Lower leg skin (tissue), 4 donors: ENCODE measurements at regions not wholly inside any gene's neighbourhood (a gene's known extent, or its start where the extent isn't known, plus 50 kb on each side); places are given as distances from the start of the nearest gene placed in this dataset.

Experiments
- DNase-seq, 2 donors: peaks; one replicate each; pipeline ENCODE4 v3.0.0-alpha.2; 2019; ENCODE audit warnings: low spot score in 2 of 2
- H3K4me3 ChIP-seq: fragments of 200-600 bp; sonication (generic); 2 replicates; pipeline ENCODE4 v1.5.1; 2017; ENCODE audit warnings: mild to moderate bottlenecking, low read depth; ENCODE audit not compliant: poor library complexity, severe bottlenecking
- CTCF ChIP-seq, 3 donors: fragments of 450-650 bp; IDR thresholded peaks; one replicate each; pipeline ENCODE4 v1.5.1; 2016; ENCODE audit warnings: antibody characterized with exemption in 3 of 3, mild to moderate bottlenecking in 3 of 3, moderate library complexity in 2 of 3
- POLR2A ChIP-seq, 2 donors: fragments of 450-650 bp; IDR thresholded peaks; one replicate each; pipeline ENCODE4 v1.6.1; 2016 to 2017; ENCODE audit warnings: antibody characterized with exemption in 2 of 2, mild to moderate bottlenecking in 1 of 2, moderate library complexity in 1 of 2
- WGBS, 2 donors: methylation state at CpG; one replicate each; pipeline ENCODE4 v1.1.5; 2018; 5-methylcytosine and 5-hydroxymethylcytosine counted together
- intact Hi-C: fragments of 100-400 bp; cut with DNase I; formaldehyde crosslinking; loops from one replicate; pipeline ENCODE4 v1.15.0; 2023; ENCODE audit warnings: low total_unique reads

- 73 to 75% methylated on average over 3 of the region's 3 CpGs for WGBS, 2 donors
- intact Hi-C loops = no loop called here
- no peak overlapping the region for H3K4me3 ChIP-seq
- TF ChIP-seq CTCF (IDR thresholded peaks at IDR 0.05) (no peak), POLR2A (IDR thresholded peaks at IDR 0.05) (no peak)
- no peak for DNase-seq
Measured at GRCh38 chr6:8274226-8274625, 161.1 kb downstream of the SLC35B3 start.

- DNase-seq = no peak
- intact Hi-C loops = no loop called here
- no peak overlapping the region for H3K4me3 ChIP-seq
- WGBS, 2 donors = 4 to 7% methylated on average over 2 of the region's 2 CpGs
- TF ChIP-seq CTCF (IDR thresholded peaks at IDR 0.05) = no peak
- no peak for TF ChIP-seq POLR2A (IDR thresholded peaks at IDR 0.05)
Measured at GRCh38 chr6:8269872-8270454, 165.4 kb downstream of the SLC35B3 start.

- WGBS, 2 donors = 73 to 95% methylated on average over 2 of the region's 2 CpGs
- TF ChIP-seq POLR2A (IDR thresholded peaks at IDR 0.05) (no peak), CTCF (IDR thresholded peaks at IDR 0.05) (no peak)
- intact Hi-C loops = no loop called here
- no peak for DNase-seq
- H3K4me3 ChIP-seq = no peak overlapping the region
Measured at GRCh38 chr6:8269094-8269493, 166.3 kb downstream of the SLC35B3 start.

- WGBS, 2 donors = 78 to 82% methylated on average over 9 of the region's 9 CpGs
- no peak overlapping the region for H3K4me3 ChIP-seq
- TF ChIP-seq CTCF (IDR thresholded peaks at IDR 0.05) (no peak), POLR2A (IDR thresholded peaks at IDR 0.05) (no peak)
- no peak for DNase-seq
- intact Hi-C loops = no loop called here
Measured at GRCh38 chr6:8268606-8269005, 166.3 kb upstream of the EEF1E1 start.

- TF ChIP-seq CTCF (IDR thresholded peaks at IDR 0.05) (no peak), POLR2A (IDR thresholded peaks at IDR 0.05) (no peak)
- intact Hi-C loops = no loop called here
- no peak overlapping the region for H3K4me3 ChIP-seq
- WGBS, 2 donors = 17 to 29% methylated on average over 1 of the region's 1 CpG
- DNase-seq = no peak
Measured at GRCh38 chr6:8268156-8268555, 165.8 kb upstream of the EEF1E1 start.

GRCh38 chr6:8260610-8261009 lies 158.3 kb upstream of the EEF1E1 start:
- DNase-seq = no peak
- WGBS, 2 donors = 63 to 68% methylated on average over 3 of the region's 3 CpGs
- intact Hi-C loops = no loop called here
- H3K4me3 ChIP-seq = no peak overlapping the region
- TF ChIP-seq POLR2A (IDR thresholded peaks at IDR 0.05) = no peak
- TF ChIP-seq CTCF (IDR thresholded peaks at IDR 0.05) = no peak
